ENCODE measurements at regions not wholly inside any gene's neighbourhood (a gene's known extent, or its start where the extent isn't known, plus 50 kb on each side); places are given as distances from the start of the nearest gene placed in this dataset.
"Not testable (repeated sequence)": the region's sequence is repeated elsewhere in the genome, so short reads cannot be mapped to it uniquely, and the experiment has no call there.

DNA sequence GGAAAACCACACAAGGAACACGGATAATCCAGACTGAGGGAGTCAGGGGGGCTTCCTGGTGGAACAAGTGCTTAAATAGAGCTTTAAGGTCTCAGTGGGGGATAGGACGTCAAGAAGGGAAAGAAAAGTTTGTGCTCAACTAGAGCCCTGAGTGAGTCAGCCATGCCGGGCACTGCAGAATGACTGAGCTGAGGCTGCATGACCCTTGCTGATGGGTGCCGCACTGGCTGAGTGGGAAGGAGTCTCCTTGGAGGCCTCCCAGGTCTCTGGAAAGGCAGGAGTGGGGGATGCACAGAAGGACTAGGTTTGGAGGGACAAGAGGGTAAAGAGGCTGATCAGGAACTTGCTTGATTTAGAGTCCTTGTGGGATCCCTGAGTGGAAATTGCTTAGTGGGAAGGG is 150.3 kb downstream of the RPLP1 start:
- no peak for DNase-seq

DNA sequence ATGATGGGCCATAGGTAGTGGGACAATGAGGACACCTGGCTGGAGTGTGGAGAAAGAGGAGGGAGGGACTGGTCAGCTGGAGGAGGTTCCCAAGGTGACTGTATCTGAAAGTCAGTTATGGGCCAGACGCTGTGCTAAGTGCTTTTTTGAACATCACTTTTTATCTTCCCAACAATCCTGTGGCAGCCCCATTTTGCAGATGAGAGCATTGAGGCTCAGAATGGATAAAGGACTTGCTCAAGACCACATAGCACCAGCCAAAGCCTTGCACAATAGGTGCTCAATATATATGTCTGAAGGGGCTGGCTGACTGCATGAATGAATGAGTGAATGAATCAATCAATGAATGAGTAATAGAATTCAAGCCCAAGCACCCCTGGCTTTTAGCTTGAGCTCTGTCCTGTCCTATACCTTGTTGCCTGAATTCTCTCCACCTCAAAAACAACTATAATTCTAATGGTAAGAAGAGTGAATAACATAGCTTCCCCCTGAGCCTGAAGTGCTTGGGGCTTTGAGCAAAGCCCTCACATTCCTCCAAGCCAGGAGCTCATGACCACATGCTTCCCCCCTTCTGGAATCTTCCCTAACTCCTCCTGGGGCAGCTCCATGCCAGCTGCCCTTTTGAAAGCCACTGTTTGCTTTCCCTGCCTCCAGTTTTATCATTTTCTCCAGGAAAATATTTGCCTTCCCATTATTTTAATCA is 150.9 kb downstream of the RPLP1 start:
- DNase-seq: no peak

DNA sequence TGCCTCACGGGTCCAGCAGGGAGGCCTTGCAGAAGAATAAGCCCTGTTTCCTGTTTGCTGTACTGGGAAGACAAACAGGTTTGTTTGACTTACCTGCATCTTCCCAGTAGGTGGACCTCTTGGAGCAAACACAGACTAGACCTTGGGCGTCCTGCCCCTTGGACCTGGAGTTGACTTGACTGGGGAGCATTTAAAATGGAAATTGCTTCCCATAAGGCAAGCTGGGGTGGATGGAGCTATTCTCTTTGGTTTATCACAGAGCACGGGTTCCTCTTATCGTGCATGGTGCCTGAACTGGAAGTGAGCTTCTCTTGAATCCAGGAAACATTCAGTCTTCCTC is 151.4 kb downstream of the RPLP1 start:
- peak in 1 of 2 experiments; percentile 13 for DNase-seq

DNA sequence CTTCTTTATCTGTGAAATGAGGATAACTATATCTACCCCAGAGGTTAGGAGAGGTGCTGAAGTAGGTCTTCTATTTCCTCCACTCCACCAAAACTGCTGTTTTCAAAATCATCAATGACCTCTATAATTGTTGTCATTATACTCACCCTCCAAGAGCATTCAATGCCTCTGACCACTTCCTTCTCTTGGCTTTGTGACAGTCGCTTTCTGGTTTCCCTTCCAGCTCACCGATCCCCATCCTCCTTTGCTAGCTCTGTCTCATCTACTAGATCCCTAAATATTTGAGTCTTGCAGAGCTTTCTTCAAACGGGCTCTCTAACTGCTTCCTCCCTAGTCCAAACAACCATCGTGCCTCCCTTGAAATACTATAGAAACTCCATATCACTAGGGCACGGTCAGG is 153.5 kb downstream of the RPLP1 start:
- no peak for DNase-seq

DNA sequence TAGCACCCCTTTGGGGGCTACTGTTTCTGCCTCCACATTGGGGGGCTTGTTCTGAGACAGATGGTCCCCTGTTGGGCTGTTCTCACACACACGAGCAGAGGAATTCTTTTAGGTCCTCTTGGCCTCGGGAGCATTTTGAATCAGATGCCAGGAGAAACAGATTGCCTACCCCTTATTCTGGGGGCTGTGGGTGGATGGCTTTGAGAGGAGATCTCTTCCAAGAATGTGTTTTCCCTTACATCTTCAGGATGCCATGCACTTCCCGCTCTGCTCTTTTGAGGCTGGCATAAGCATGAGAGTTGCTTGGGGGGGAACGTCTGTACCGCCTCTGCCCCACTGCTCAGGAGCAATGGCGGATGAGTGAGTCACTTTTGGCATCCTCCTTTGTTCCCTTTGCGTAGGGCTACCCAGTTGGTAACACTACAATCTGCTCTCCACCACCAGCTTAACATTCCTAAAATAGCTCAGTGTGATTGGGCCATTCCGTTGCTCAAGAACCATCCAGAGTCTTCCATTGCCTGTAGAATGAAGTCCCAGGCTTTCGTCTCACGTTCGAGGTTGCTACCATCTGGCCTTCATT is 154.4 kb downstream of the RPLP1 start:
- no peak for DNase-seq

DNA sequence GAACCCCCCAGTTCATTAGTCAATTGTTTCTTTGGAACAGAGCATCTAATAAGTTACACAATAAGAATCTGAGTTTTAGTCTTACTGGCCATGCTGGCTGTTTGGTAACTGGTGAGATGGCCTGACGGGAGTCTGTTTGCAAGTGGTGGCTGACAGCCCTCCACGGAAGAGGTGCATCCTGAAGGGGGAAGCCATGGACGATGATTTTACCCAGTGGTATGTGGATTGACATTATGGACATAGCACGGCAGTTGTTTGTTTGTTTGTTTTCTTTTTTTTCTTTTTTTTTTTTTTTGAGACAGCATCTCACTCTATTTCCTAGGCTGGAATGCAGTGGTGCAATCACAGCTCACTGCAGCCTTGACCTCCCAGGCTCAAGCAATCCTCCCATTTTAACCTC is 156.0 kb downstream of the RPLP1 start:
- DNase-seq: no peak

DNA sequence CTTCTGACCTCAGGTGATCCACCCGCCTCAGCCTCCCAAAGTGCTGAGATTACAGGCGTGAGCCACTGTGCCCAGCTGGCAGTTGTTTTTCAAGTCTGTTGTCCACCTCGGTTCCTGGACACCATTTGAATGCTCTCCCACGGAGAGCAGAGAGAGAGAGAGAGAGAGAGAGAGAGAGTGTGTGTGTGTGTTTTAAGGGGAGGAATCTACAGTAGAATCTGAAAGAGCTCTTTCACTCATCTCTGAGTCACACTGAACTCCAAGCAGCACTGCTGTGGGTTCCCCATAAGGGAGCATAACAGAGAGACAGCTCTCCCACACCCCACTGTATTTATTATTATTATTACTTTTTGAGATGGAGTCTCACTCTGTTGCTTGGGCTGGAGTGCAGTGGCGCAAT is 156.6 kb downstream of the RPLP1 start:
- no peak for DNase-seq

DNA sequence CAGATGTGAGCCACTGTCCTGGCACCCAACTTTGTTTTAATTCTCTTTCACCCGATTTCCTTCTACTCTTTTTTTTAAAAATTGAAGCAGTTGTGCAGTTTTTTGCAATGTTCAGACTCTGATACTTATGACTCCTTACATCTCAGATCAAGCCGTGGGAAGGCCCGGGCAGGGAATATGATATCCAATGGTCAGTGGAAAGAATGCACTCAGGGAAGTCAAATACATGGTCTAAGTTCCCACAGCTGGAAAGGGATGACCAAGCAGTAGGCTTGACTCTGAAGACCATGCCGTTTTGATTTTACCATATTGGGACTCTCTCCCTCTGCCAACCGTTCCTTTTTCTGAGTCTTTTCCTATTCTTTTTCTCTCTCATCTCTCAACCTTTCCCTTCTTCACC is 157.2 kb downstream of the RPLP1 start:
- DNase-seq: no peak

DNA sequence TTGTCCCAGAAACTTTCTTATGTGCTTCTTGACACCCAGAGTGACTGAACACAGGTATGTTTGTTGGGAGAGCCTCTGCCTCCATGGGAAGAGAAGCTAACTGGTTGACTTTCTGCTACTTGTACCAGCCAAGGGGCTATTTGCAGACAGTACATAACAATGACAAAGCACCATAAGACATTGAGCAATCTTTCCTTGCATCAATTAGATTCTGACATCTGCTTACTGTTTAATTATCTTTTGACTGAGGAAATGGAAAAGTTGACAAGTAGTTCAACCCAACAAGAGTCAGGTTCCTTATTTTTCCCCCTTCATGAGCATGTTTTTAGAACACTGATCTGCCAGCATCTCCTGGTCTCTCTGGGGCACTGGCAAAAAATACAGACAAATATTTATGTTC is 157.7 kb downstream of the RPLP1 start:
- DNase-seq: no peak

DNA sequence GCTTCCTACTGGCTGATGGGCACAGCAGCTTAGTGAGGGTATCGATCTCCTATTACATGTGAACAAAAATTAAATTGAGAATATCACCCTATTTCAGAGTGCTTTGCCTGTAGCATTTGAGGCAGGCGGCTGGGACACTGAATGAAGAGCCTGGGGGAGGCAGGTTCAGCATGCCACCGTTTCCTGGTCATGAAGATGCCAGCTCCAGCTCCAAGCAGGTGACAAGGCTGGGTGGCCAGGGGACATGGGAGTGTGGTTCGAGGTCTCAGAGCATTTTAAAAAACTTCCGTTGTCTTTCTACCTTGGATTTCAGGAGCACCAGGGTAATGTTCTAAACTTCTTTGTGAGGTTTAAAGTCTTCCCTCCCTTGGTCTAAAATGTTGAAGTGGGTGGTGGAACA is 158.2 kb downstream of the RPLP1 start:
- DNase-seq: no peak

DNA sequence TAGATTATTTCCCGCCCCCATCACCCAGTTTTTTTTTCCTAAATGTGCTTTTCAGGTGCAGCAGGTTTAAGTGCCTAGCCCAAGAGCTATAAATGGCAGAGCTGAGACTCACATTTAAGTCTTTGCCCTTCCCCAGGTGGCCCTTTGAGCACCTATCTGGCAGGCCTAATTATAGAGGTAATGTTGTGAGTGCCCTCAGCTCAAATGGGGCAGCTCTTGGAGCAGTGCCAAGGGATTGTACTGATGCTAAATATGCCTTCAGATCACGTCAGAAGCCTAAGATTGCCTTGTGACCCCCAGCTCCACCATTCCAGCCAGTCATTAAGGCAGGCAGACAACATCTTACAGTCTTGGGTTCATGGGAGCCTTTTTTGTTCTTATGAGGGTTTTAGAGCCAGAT is 159.5 kb downstream of the RPLP1 start:
- peak; percentile 90 to 92 for DNase-seq

DNA sequence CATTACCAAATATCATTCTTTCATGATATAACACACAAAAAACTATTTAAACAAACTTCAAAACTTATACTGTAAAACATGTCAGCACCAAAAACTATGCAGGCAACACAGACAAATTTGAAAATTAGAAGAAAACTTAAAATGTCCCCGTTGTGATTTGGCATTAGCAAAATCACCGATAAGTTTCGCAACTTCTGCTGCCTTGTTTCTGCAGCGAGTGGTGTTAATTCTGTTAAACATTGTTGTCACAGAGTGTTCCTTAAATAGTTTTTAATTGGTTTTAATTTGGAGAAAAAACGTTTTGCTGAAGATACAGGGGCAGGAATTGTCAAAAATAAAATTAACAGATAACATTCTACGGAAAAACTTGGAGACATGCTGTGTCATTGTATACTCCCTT is 160.6 kb downstream of the RPLP1 start:
- DNase-seq: no peak

DNA sequence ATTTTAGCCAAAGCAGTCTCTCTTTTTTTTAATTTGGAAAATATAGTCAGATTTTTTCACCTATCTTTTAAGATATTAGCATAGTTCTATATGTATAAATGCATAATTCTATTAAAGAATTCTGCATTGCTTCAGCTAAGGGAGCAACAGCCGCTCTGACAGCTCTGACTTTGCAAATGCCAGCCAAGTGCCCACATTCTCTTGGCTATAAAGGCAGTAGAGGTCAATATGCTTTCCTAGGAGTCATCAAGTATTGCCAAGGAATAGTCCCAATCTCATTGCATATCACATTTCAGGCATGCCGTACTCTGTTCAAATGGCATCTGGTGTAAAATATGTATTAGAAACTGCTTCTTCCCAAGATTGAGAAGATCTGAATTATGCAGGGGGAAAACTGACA is 161.4 kb downstream of the RPLP1 start:
- DNase-seq: no peak

DNA sequence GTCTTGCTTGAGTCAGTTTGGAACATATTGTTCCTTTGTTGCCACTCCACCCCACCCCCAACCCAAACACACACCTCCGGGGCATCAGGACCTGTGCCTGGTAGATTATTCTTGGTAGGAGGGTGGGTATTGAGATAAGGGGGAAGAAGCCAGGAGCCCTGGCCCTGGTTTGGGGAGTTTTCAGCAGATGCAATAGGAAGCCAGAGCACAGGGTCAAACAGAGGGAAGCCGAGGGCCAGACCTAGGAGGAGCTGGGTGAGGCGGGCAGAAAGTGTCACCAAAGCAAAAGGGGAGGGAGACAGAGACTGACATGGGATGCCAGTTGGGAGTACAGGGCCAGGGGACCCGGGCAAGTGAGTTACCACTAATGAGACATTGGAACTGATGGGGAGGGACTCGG is 163.1 kb downstream of the RPLP1 start:
- no peak for DNase-seq

DNA sequence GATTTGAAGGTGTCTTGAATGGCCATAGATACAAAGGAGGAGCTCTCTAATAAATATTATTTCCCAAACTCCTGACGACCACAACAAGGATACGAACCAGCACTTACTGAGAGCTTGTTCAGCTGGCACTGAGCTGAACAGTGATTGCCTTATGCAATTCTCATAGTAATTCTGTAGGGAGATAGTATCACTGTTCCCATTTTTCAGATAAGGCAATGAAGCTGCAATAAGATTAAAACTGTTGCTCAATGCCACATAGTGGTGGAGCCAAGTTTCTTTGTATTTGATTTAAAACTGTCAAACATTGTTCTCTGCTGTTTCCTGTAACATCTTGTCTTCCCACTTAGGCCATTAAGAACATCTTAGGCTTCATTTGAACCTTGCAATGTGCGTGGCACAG is 163.9 kb downstream of the RPLP1 start:
- DNase-seq: no peak

DNA sequence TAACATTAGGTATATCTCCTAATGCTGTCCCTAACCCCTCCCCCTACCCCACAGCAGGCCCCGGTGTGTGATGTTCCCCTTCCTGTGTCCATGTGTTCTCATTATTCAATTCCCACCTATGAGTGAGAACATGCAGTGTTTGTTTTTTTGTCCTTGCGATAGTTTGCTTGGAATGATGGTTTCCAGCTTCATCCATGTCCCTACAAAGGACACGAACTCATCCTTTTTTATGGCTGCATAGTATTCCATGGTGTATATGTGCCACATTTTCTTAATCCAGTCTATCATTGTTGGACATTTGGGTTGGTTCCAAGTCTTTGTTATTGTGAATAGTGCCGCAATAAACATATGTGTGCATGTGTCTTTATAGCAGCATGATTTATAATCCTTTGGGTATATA is 164.5 kb downstream of the RPLP1 start:
- DNase-seq: not testable (repeated sequence)

DNA sequence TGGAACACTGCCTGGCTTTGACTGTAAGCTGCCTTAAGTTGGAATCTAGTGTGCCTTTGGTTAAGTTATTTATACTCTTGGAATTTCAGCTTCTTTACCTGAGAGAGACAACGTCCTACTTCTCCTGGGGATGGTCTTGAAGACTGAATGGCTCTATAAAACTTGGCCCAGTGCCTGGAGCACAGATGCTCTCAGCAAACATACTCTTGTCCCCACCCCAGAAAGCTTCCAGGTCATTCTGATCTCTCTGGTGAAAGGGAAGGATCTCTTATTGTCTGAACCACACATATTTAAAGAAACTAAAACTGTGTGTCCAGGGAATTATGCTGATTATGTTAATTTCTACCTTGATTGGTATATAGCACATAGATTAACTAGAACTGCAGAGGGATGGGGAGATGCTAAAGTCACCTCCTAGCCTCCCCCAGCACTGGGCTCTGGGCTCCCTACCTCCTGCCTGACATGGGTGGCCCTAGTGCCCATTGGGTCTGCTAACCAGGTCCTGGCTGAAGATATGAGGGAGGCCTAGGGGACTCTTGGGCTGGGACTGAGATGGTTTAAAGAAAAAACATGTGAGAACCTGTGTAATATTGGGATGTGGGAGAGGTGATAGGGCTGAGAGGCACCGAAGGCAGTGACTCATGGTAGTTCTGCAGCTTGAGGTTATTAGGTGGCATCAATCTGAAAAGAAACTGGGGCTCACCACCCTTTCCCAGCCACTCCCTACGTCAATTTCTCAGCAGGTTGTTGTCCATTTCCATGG is 171.0 kb downstream of the RPLP1 start:
- DNase-seq: peak in 1 of 2 experiments; percentile 8

DNA sequence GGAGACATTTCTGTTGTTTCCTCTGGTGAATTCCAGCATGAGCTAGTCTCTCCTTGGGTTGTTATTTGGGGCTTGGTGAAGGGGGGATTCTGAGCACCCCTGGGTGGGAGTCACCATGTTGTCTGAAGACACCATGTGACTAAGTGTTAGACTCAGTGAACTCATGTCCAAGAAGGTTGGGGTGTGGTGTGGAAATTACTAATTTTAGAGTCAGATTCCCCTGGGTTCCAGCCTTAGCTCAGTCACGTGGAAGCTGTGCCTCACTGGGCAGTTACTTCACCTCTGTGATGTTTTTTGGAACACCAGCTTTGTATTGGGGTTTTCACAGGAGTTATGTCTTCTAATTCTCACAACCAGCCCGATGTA is 171.5 kb downstream of the RPLP1 start:
- no peak for DNase-seq

DNA sequence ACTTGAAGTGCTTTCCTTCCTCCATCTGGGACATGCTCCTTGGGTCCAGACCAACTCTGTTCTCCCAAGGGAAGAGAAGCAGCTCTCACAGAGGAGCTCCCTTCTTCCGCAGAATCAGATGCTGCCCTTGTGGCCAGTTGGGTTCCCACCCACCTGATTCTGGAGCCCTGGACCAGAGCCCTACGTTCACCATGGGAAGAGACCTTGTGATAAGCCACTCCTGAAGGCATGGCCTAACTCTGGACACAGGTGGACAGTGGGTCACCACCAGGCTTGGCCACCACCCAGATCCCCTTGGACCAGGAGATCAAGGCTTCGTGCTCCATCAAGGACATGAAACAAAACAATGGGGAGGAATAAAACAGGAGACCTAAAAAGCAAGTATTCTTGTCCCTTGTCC is 172.2 kb downstream of the RPLP1 start:
- no peak for DNase-seq

DNA sequence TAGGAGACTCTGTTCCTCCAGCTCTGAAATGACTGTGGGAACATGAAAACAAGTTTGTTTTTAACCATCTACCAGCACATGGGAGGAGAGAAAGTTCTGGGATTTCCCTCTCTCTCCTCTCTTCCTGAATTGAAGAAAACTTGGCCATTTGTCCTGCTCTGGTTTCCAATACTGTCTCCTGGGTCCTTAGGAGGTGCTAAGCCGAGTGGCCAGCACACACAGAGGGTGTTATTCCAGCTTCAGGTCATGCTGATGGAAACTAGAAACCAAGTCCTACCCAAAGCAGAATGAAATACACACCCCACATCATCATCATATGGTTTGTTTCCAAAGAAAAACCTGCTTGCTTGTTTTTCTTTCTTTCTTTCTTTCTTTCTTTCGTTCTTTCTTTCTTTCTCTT is 172.7 kb downstream of the RPLP1 start:
- no peak for DNase-seq

DNA sequence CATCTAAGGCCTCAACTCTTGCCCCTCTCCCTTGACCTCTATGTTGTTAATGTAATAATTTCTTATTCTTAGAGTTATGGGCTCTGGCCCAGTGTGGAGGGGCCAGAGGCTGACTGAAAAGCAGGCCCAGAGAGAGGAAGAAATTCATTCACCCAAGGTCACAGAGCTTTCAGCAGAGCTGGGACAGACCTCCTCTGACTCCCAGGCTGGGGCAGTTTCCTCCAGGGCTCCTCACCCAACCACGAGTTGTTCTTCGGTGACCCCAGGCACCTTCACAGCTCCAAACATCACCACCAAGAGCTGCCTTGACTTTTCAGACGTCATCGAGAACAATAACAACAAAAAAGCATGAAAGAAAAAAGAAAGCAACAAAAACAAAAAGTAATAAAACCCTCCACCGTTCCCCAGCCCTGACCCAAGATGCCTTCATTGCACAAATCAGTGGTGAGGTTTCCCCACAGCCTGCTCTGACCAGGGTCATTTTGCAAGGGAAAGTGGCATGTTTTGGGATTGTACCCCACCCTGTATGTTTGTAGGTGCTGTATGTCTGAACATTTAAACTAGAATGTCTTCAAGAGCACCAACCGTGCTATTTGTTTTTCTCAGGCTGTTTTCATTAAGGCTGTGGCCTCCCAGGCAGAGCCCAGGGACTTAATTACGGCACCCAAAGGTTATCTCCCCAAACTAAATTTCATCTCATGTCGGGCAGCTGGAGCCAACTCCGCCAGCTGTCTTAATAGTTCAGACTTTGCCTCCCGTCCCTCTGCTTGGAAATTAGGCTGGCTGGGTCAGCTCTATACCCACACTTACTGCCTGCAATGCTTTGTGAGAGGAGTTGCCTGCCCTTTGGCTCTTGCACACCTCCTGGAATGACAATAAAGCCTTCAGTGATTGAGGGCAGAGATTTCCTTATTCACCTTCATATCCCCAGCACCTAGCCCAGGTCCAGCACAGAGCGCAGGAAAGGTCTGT is 173.8 kb downstream of the RPLP1 start:
- no peak for DNase-seq

DNA sequence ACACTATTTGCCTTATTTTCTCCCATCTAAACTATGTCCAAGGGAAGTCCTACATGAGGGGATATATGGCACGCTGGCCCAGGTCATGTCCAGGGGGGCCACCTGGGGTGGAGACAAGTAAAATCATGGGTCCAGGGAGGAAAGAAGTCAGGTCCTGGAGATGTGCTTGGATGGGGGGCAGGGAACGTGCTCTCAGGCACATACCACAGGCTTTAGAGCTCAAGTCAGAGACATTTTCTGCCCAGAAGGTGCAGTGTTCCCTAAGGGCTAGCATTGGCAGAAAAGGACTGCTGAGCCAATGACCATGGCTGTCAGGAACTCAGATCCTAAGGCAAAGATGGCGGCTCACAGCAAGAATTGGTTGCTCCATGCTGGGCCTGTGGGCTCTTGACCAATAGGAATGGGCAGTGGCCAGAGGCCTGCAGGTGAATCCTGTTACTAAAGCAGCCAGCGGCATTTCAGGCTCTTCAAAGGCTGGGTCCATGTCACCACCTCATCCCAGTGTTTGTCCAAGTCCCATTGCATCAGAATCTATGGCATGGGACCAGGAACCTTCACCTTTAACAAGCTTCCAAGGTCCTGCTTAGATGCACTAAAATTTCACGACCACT is 175.0 kb downstream of the RPLP1 start:
- no peak for DNase-seq
